Heart left ventricle (tissue), 16 donors: ENCODE measurements at regions not wholly inside any gene's neighbourhood (a gene's known extent, or its start where the extent isn't known, plus 50 kb on each side); places are given as distances from the start of the nearest gene placed in this dataset.

Source experiments
- ATAC-seq, 4 donors: fragments of 200-7000 bp; cut with Tn5 transposase; one replicate each; pipeline ENCODE4 v1.9.1; 2020 to 2022; ENCODE audit warnings: moderate library complexity in 4 of 4, mild to moderate bottlenecking in 3 of 4, moderate number of reproducible peaks in 1 of 4
- DNase-seq, 5 donors: peaks; one replicate each; pipeline ENCODE4 v3.0.0-alpha.2; 2020
- H3K27ac ChIP-seq, 12 donors: fragments of 200-600 bp; sonication (generic) in 4 of 12; one replicate each; pipeline versions ENCODE4 v1.5.0 to v1.8.0; 2016 to 2022; ENCODE audit warnings: mild to moderate bottlenecking in 2 of 12
- H3K27me3 ChIP-seq, 9 donors: fragments of 200-600 bp; sonication (generic) in 2 of 9; one replicate each; pipeline versions ENCODE4 v1.5.1 to v1.8.0; 2016 to 2022; ENCODE audit warnings: mild to moderate bottlenecking in 3 of 9
- H3K36me3 ChIP-seq, 9 donors: fragments of 200-600 bp; sonication (generic) in 2 of 9; one replicate each; pipeline versions ENCODE4 v1.5.0 to v1.8.0; 2018 to 2022; ENCODE audit warnings: mild to moderate bottlenecking in 2 of 9
- H3K4me1 ChIP-seq, 12 donors: fragments of 200-600 bp; sonication (generic) in 4 of 12; one replicate each; pipeline versions ENCODE4 v1.5.0 to v1.8.0; 2016 to 2022; ENCODE audit warnings: mild to moderate bottlenecking in 3 of 12
- H3K4me3 ChIP-seq, 12 donors: fragments of 200-600 bp; sonication (generic) in 4 of 12; one replicate each; pipeline versions ENCODE4 v1.5.0 to v1.8.0; 2017 to 2022; ENCODE audit warnings: mild to moderate bottlenecking in 9 of 12, moderate library complexity in 4 of 12
- H3K9me3 ChIP-seq, 12 donors: fragments of 200-600 bp; sonication (generic) in 4 of 12; one replicate each; pipeline versions ENCODE4 v1.5.0 to v1.8.0; 2016 to 2022; ENCODE audit warnings: mild to moderate bottlenecking in 1 of 12
- POLR2A ChIP-seq, 2 donors: fragments of 450-650 bp; IDR thresholded peaks; one replicate each; pipeline ENCODE4 v1.6.1; 2017; ENCODE audit warnings: antibody characterized with exemption in 2 of 2, mild to moderate bottlenecking in 2 of 2, moderate library complexity in 2 of 2
- WGBS, 4 donors: extraction: QIAGEN DNeasy Blood & Tissue Kit in 2 of 4; methylation state at CpG; one replicate each; pipeline versions ENCODE4 v1.1.5 to v1.1.7; 2013 to 2018; 5-methylcytosine and 5-hydroxymethylcytosine counted together
- intact Hi-C, 10 donors: fragments of 100-400 bp; cut with DNase I; formaldehyde crosslinking; loops; one replicate each; pipeline versions ENCODE4 v1.11.1 to v1.14.2; 2022
- TF ChIP-seq, protein P1 (sequence below), 12 donors: fragments of 200-600 bp; sonication (generic) in 4 of 12; IDR thresholded peaks; one replicate each; pipeline versions ENCODE4 v1.5.0 to v1.8.0; 2018 to 2022; ENCODE audit warnings: antibody characterized with exemption in 12 of 12, mild to moderate bottlenecking in 5 of 12
- donor health status: ischemic (EF 13 %, LVEDD 7.1; RV severe dilation, severe dysfunction).
- donor health status: healthy with polysubstance abuse.
- donor health status: DM: no; HTN: yes; CAD: no.
- donor health status: DM: no; HTN: no; CAD: no.
- donor health status: ischemic (EF 25% LVEDD 6.9; RV normal size, moderate dysfunction).
- donor health status: ischemic (EF 25% LVEDD 5.7; RV mildly dilated, moderate dysfunction).
- donor health status: healthy.
- donor health status: DM: yes; HTN: yes; CAD: no.
- donor health status: ischemic (EF 35%, LVEDD 5.7; RV mildly dilated, moderate dysfunction).
- donor health status: nonischemic (EF 11% LVEDD 7.7; RV severe dilation, severe dysfunction).
- donor health status: DM: yes; HTN: yes; CAD: no.
- donor health status: PGD.
- donor health status: ischemic (EF 29% LVEDD 5.4; RV normal size, mild dysfunction).
- donor health status: nonischemic (EF 23%, LVEDD 6.1; RV moderate dilation, normal function).

DNA sequence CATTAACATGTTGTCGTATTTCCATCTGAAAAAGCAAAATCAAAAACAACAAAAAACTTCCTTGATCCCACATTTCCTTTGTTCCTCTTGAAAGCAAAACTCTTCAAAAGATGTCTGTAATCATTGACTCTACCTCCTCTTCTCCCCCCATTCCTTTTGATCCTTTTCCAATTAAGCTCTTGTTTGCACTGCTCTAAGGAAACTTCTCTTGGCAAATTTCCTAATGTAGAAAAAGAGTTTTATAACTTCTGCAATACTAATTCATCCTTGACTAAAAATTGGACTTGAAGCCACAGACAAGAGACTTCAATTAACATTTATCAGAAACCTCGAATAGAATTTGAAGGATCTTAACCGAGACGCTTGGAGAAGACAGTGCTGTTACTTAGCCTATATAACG is 317.1 kb upstream of the SEMA3C start:
- ATAC-seq (no peak), DNase-seq (no peak)
- Histone ChIP-seq H3K27me3 (no peaks in the 10 kb centered on the region), H3K27ac (no peak overlapping the region), H3K4me3 (no peak overlapping the region), H3K4me1 (peaks cover 0 to 8% (median 0%) of the 10 kb centered on the region in 12 donors), H3K36me3 (no peaks in the 10 kb centered on the region), H3K9me3 (no peaks in the 10 kb centered on the region)
- intact Hi-C loops = no loop called here
- TF ChIP-seq, protein P1, sequence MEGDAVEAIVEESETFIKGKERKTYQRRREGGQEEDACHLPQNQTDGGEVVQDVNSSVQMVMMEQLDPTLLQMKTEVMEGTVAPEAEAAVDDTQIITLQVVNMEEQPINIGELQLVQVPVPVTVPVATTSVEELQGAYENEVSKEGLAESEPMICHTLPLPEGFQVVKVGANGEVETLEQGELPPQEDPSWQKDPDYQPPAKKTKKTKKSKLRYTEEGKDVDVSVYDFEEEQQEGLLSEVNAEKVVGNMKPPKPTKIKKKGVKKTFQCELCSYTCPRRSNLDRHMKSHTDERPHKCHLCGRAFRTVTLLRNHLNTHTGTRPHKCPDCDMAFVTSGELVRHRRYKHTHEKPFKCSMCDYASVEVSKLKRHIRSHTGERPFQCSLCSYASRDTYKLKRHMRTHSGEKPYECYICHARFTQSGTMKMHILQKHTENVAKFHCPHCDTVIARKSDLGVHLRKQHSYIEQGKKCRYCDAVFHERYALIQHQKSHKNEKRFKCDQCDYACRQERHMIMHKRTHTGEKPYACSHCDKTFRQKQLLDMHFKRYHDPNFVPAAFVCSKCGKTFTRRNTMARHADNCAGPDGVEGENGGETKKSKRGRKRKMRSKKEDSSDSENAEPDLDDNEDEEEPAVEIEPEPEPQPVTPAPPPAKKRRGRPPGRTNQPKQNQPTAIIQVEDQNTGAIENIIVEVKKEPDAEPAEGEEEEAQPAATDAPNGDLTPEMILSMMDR (IDR thresholded peaks at IDR 0.05) = no peak
- no peak for TF ChIP-seq POLR2A (IDR thresholded peaks at IDR 0.05)
- WGBS, 4 donors = 83 to 86% (median 85%) methylated on average over 5 of the region's 5 CpGs

DNA sequence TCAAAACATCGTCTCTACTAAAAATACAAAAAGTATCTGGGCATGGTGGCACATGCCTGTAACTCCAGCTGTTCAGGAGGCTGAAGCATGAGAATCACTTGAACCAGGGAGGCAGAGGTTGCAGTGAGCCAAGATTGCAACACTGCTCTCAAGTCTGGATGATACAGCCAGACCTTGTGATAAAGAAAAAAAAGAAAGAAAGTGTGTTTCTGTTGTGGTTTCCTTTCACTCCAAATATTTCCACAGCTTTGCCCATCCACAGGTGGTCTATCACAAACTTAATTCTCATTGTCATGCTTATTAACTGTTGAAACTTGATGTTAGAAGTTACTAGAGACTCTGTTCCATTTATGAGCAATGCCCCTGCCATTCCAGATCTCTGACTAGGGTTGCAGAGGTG is 316.0 kb upstream of the SEMA3C start:
- H3K9me3 ChIP-seq = no peaks in the 10 kb centered on the region
- 73 to 88% (median 75%) methylated on average over 1 of the region's 1 CpG for WGBS, 4 donors
- H3K4me3 ChIP-seq = no peak overlapping the region
- ATAC-seq (no peak), DNase-seq (no peak)
- peaks cover 0 to 8% (median 0%) of the 10 kb centered on the region in 12 donors for H3K4me1 ChIP-seq
- intact Hi-C loops = no loop called here
- H3K36me3 ChIP-seq = no peaks in the 10 kb centered on the region
- TF ChIP-seq, protein P1 (IDR thresholded peaks at IDR 0.05) = no peak
- no peak for TF ChIP-seq POLR2A (IDR thresholded peaks at IDR 0.05)
- no peak overlapping the region for H3K27ac ChIP-seq
- H3K27me3 ChIP-seq = no peaks in the 10 kb centered on the region

- WGBS, 4 donors = 81 to 86% (median 83%) methylated on average over 7 to 11 of the region's 11 CpGs
- Histone ChIP-seq H3K4me3 (no peak overlapping the region), H3K27ac (no peak overlapping the region), H3K36me3 (no peaks in the 10 kb centered on the region), H3K4me1 (peaks cover 0 to 8% (median 0%) of the 10 kb centered on the region in 12 donors), H3K27me3 (no peaks in the 10 kb centered on the region), H3K9me3 (no peaks in the 10 kb centered on the region)
- ATAC-seq (peak in 1 of 4 donors; percentile 39), DNase-seq (peak in 1 of 5 donors; percentile 28)
- intact Hi-C loops = no loop called here
- TF ChIP-seq, protein P1 (IDR thresholded peaks at IDR 0.05) = no peak
- no peak for TF ChIP-seq POLR2A (IDR thresholded peaks at IDR 0.05)
Measured at GRCh38 chr7:81233208-81233940, 314.5 kb upstream of the SEMA3C start.

- 49 to 60% (median 55%) methylated on average over 6 to 8 of the region's 8 CpGs for WGBS, 4 donors
- intact Hi-C loops = no loop called here
- H3K27me3 ChIP-seq = no peaks in the 10 kb centered on the region
- H3K36me3 ChIP-seq = no peaks in the 10 kb centered on the region
- no peak overlapping the region for H3K27ac ChIP-seq
- peak in 3 of 4 donors; percentile 33 to 75 (median 73) for ATAC-seq
- TF ChIP-seq, protein P1 (IDR thresholded peaks at IDR 0.05) = no peak
- no peak for TF ChIP-seq POLR2A (IDR thresholded peaks at IDR 0.05)
- no peak overlapping the region for H3K4me3 ChIP-seq
- DNase-seq = peak in 2 of 5 donors; percentile 31 to 63
- peaks cover 0 to 8% (median 0%) of the 10 kb centered on the region in 12 donors for H3K4me1 ChIP-seq
- no peaks in the 10 kb centered on the region for H3K9me3 ChIP-seq
Measured at GRCh38 chr7:81232084-81232799, 313.4 kb upstream of the SEMA3C start.
